Nephron progenitor cell (in vitro differentiated cells): ENCODE measurements at regions not wholly inside any gene's neighbourhood (a gene's known extent, or its start where the extent isn't known, plus 50 kb on each side); places are given as distances from the start of the nearest gene placed in this dataset.

ENCODE experiments used
- DNase-seq: peaks from one replicate; pipeline ENCODE4 v3.0.0; 2021
- H3K27ac Mint-ChIP-seq: 2 replicates; pipeline ENCODE4 v1.8.0; 2021; ENCODE audit warnings: mild to moderate bottlenecking, moderate library complexity, mixed read lengths
- H3K27me3 Mint-ChIP-seq: 2 replicates; pipeline ENCODE4 v1.8.0; 2021; ENCODE audit warnings: mild to moderate bottlenecking, low read depth, mixed read lengths; ENCODE audit not compliant: poor library complexity
- H3K36me3 Mint-ChIP-seq: 2 replicates; pipeline ENCODE4 v1.8.0; 2021; ENCODE audit warnings: low read depth, mixed read lengths
- H3K4me1 Mint-ChIP-seq: 2 replicates; pipeline ENCODE4 v1.8.0; 2021; ENCODE audit warnings: mixed read lengths
- H3K4me3 Mint-ChIP-seq: 2 replicates; pipeline ENCODE4 v1.8.0; 2021; ENCODE audit warnings: mild to moderate bottlenecking, moderate library complexity, mixed read lengths
- H3K9me3 Mint-ChIP-seq: 2 replicates; pipeline ENCODE4 v1.8.0; 2021; ENCODE audit warnings: mild to moderate bottlenecking, moderate library complexity, mixed read lengths
- CTCF ChIP-seq: fragments of 200-600 bp; sonication (generic); IDR thresholded peaks from 2 replicates; pipeline ENCODE4 v1.5.0; 2021; ENCODE audit warnings: antibody characterized with exemption

- TF ChIP-seq CTCF = no peak
- no peak for DNase-seq
- H3K4me1 Mint-ChIP-seq = peaks cover 15% of the 10 kb centered on the region
- peaks cover 2% of the 10 kb centered on the region for H3K9me3 Mint-ChIP-seq
- H3K4me3 Mint-ChIP-seq = no peak overlapping the region
- no peaks in the 10 kb centered on the region for H3K36me3 Mint-ChIP-seq
- peaks cover 6% of the 10 kb centered on the region for H3K27me3 Mint-ChIP-seq
- H3K27ac Mint-ChIP-seq = no peak overlapping the region
These were observed 217.5 kb upstream of the TCF21 start for GRCh38 chr6:133671376-133671775.

- Mint-ChIP-seq H3K9me3 (no peaks in the 10 kb centered on the region), H3K27ac (no peak overlapping the region), H3K4me3 (no peak overlapping the region), H3K27me3 (peaks cover 6% of the 10 kb centered on the region), H3K4me1 (peaks cover 15% of the 10 kb centered on the region), H3K36me3 (no peaks in the 10 kb centered on the region)
- TF ChIP-seq CTCF = no peak
- DNase-seq = no peak
These were observed 215.9 kb upstream of the TCF21 start for GRCh38 chr6:133673056-133673455.

- H3K36me3 Mint-ChIP-seq = no peaks in the 10 kb centered on the region
- no peak overlapping the region for H3K4me3 Mint-ChIP-seq
- H3K9me3 Mint-ChIP-seq = no peaks in the 10 kb centered on the region
- H3K27me3 Mint-ChIP-seq = peaks cover 3% of the 10 kb centered on the region
- H3K27ac Mint-ChIP-seq = no peak overlapping the region
- DNase-seq = no peak
- TF ChIP-seq CTCF = no peak
- H3K4me1 Mint-ChIP-seq = peaks cover 15% of the 10 kb centered on the region
These were observed 214.3 kb upstream of the TCF21 start for GRCh38 chr6:133674661-133675060.

- no peak for TF ChIP-seq CTCF
- Mint-ChIP-seq H3K36me3 (no peaks in the 10 kb centered on the region), H3K27me3 (peaks cover 3% of the 10 kb centered on the region), H3K4me1 (no peaks in the 10 kb centered on the region), H3K9me3 (no peaks in the 10 kb centered on the region), H3K27ac (no peak overlapping the region), H3K4me3 (no peak overlapping the region)
- no peak for DNase-seq
These were observed 207.9 kb upstream of the TCF21 start for GRCh38 chr6:133680994-133681393.

- Mint-ChIP-seq H3K36me3 (no peaks in the 10 kb centered on the region), H3K27ac (no peak overlapping the region), H3K27me3 (peaks cover 3% of the 10 kb centered on the region), H3K4me1 (no peaks in the 10 kb centered on the region), H3K9me3 (no peaks in the 10 kb centered on the region), H3K4me3 (no peak overlapping the region)
- DNase-seq = no peak
- TF ChIP-seq CTCF = no peak
These were observed 207.0 kb upstream of the TCF21 start for GRCh38 chr6:133681891-133682290.

- Mint-ChIP-seq H3K4me3 (no peak overlapping the region), H3K4me1 (no peaks in the 10 kb centered on the region), H3K9me3 (no peaks in the 10 kb centered on the region), H3K27me3 (peaks cover 3% of the 10 kb centered on the region), H3K36me3 (no peaks in the 10 kb centered on the region), H3K27ac (no peak overlapping the region)
- DNase-seq = no peak
- no peak for TF ChIP-seq CTCF
These were observed 206.2 kb upstream of the TCF21 start for GRCh38 chr6:133682506-133683307.
